ENCODE measurements at regions not wholly inside any gene's neighbourhood (a gene's known extent, or its start where the extent isn't known, plus 50 kb on each side); places are given as distances from the start of the nearest gene placed in this dataset.
A peak's percentile ranks its signal among the peaks of the same experiment; 100 is the strongest.

- TF ChIP-seq, protein P1, sequence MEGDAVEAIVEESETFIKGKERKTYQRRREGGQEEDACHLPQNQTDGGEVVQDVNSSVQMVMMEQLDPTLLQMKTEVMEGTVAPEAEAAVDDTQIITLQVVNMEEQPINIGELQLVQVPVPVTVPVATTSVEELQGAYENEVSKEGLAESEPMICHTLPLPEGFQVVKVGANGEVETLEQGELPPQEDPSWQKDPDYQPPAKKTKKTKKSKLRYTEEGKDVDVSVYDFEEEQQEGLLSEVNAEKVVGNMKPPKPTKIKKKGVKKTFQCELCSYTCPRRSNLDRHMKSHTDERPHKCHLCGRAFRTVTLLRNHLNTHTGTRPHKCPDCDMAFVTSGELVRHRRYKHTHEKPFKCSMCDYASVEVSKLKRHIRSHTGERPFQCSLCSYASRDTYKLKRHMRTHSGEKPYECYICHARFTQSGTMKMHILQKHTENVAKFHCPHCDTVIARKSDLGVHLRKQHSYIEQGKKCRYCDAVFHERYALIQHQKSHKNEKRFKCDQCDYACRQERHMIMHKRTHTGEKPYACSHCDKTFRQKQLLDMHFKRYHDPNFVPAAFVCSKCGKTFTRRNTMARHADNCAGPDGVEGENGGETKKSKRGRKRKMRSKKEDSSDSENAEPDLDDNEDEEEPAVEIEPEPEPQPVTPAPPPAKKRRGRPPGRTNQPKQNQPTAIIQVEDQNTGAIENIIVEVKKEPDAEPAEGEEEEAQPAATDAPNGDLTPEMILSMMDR (IDR thresholded peaks at IDR 0.05; ENCODE audit: borderline replicate concordance, extremely low read depth, low read length, poor library complexity, severe bottlenecking): peak; percentile 99
- TF ChIP-seq EZH2 (IDR thresholded peaks at IDR 0.05; ENCODE audit: borderline replicate concordance, low read depth, low read length, severe bottlenecking): no peak
- DNase-seq (peak; percentile 86), ATAC-seq (ENCODE audit: insufficient read depth, low read depth) (peak; percentile 95)
- Histone ChIP-seq H3K4me1 (ENCODE audit: insufficient read depth, low read length) (no peaks in the 10 kb centered on the region), H3K9me3 (ENCODE audit: insufficient read depth, low read length, severe bottlenecking) (no peaks in the 10 kb centered on the region), H3K4me2 (ENCODE audit: insufficient read depth, low read length) (no peak overlapping the region; the same call in 1 of the 2 replicates), H3K27ac (ENCODE audit: low read length) (no peak overlapping the region), H3K4me3 (ENCODE audit: low read depth in 1 of 2, low read length in 2 of 2) (no peak overlapping the region), H3K36me3 (ENCODE audit: insufficient read depth, low read length) (no peaks in the 10 kb centered on the region), H2AFZ (ENCODE audit: low read depth, low read length) (peak overlapping the region; percentile 39; the same call in 1 of the 2 replicates), H4K20me1 (ENCODE audit: insufficient read depth, low read length) (no peaks in the 10 kb centered on the region), H3K79me2 (ENCODE audit: insufficient read depth, low read length) (no peaks in the 10 kb centered on the region), H3K27me3 (ENCODE audit: insufficient read depth, low read length, poor library complexity) (no peaks in the 10 kb centered on the region), H3K9ac (ENCODE audit: low read depth, low read length) (no peak overlapping the region)
Measured at GRCh38 chr22:23385678-23386631, 194.1 kb downstream of the IGLL1 start.

DNA sequence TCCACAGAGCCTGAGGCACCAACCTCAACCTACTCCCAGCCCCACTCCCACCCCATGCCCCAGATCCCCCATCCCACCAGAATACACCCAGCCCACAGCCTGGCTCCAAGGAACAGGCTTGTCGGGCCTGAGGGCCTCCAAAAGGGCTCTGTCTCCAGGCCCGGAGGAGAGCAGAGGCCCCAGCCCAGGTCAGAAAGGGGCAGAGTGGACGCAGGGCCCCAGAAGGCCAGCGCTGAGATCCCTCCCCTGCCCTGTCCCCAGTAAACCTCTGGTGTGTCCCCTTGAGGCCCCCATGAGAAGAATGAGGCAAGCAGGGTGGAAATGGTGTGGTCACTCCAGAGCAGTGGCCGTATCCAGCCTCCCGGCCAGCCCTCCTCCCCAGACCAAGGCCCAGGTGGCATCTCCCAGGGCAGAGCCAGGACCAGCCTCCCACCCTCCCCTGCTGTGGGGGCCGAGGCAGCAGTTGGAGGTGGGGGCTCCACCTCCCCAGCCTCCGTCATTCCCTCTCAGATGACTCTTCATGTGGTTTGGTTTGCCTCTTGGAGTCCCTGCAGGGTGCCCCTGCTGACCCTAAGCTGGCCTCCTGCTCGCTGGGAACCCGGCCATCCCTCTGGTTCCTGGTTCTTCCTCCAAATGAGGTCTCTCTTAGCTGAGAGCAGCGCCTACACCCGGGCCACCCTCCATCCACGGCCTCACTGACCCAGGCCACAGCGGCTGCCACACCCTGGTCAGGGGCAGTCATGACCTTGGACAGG is 195.0 kb downstream of the IGLL1 start:
- Histone ChIP-seq H3K4me2 (ENCODE audit: insufficient read depth, low read length) (no peak overlapping the region), H3K36me3 (ENCODE audit: insufficient read depth, low read length) (no peaks in the 10 kb centered on the region), H3K4me3 (ENCODE audit: low read depth in 1 of 2, low read length in 2 of 2) (no peak overlapping the region), H3K9ac (ENCODE audit: low read depth, low read length) (no peak overlapping the region), H2AFZ (ENCODE audit: low read depth, low read length) (no peak overlapping the region), H3K4me1 (ENCODE audit: insufficient read depth, low read length) (no peaks in the 10 kb centered on the region), H4K20me1 (ENCODE audit: insufficient read depth, low read length) (no peaks in the 10 kb centered on the region), H3K9me3 (ENCODE audit: insufficient read depth, low read length, severe bottlenecking) (no peaks in the 10 kb centered on the region), H3K79me2 (ENCODE audit: insufficient read depth, low read length) (no peaks in the 10 kb centered on the region), H3K27ac (ENCODE audit: low read length) (no peak overlapping the region), H3K27me3 (ENCODE audit: insufficient read depth, low read length, poor library complexity) (no peaks in the 10 kb centered on the region)
- no peak for DNase-seq
- TF ChIP-seq, protein P1 (IDR thresholded peaks at IDR 0.05; ENCODE audit: borderline replicate concordance, extremely low read depth, low read length, poor library complexity, severe bottlenecking): no peak
- TF ChIP-seq EZH2 (IDR thresholded peaks at IDR 0.05; ENCODE audit: borderline replicate concordance, low read depth, low read length, severe bottlenecking): no peak
- no peak for ATAC-seq (ENCODE audit: insufficient read depth, low read depth)

- H3K9me3 ChIP-seq (ENCODE audit: insufficient read depth, low read length, severe bottlenecking): no peaks in the 10 kb centered on the region
- no peak for ATAC-seq (ENCODE audit: insufficient read depth, low read depth)
- 0 out of 2 replicates have a peak overlapping the region, but pooled peaks have one; percentile 26 for H2AFZ ChIP-seq (ENCODE audit: low read depth, low read length)
Measured at GRCh38 chr22:23384431-23384830, 195.7 kb downstream of the IGLL1 start.

More at GRCh38 chr22:23384431-23384830, 195.7 kb downstream of the IGLL1 start:
- TF ChIP-seq EZH2 (IDR thresholded peaks at IDR 0.05; ENCODE audit: borderline replicate concordance, low read depth, low read length, severe bottlenecking): no peak
- TF ChIP-seq, protein P1 (IDR thresholded peaks at IDR 0.05; ENCODE audit: borderline replicate concordance, extremely low read depth, low read length, poor library complexity, severe bottlenecking): no peak
- H3K27ac ChIP-seq (ENCODE audit: low read length): no peak overlapping the region
- DNase-seq: no peak
- no peaks in the 10 kb centered on the region for H3K27me3 ChIP-seq (ENCODE audit: insufficient read depth, low read length, poor library complexity)
- no peak overlapping the region for H3K9ac ChIP-seq (ENCODE audit: low read depth, low read length)
- H3K79me2 ChIP-seq (ENCODE audit: insufficient read depth, low read length): no peaks in the 10 kb centered on the region
- H3K4me2 ChIP-seq (ENCODE audit: insufficient read depth, low read length): no peak overlapping the region
- H4K20me1 ChIP-seq (ENCODE audit: insufficient read depth, low read length): no peaks in the 10 kb centered on the region
- H3K4me1 ChIP-seq (ENCODE audit: insufficient read depth, low read length): no peaks in the 10 kb centered on the region
- no peak overlapping the region for H3K4me3 ChIP-seq (ENCODE audit: low read depth in 1 of 2, low read length in 2 of 2)
- no peaks in the 10 kb centered on the region for H3K36me3 ChIP-seq (ENCODE audit: insufficient read depth, low read length)

Measured in DND-41 (cell line).